GM18907 (cell line): ENCODE measurements at regions not wholly inside any gene's neighbourhood (a gene's known extent, or its start where the extent isn't known, plus 50 kb on each side); places are given as distances from the start of the nearest gene placed in this dataset.
"Not testable (repeated sequence)": the region's sequence is repeated elsewhere in the genome, so short reads cannot be mapped to it uniquely, and the experiment has no call there.

ENCODE experiments used
- ATAC-seq: cut with Tn5 transposase; IDR thresholded peaks from one replicate; pipeline ENCODE4 v1.9.1; 2021; ENCODE audit warnings: mild to moderate bottlenecking, moderate library complexity; ENCODE audit not compliant: unreplicated experiment

GRCh38 chr2:83221258-83221657 is 1237.8 kb downstream of the SUCLG1 start:
- ATAC-seq, result no peak

- ATAC-seq, result no peak
These were observed 1241.2 kb downstream of the SUCLG1 start for GRCh38 chr2:83217854-83218253.

GRCh38 chr2:83196225-83196624 is 1262.9 kb downstream of the SUCLG1 start:
- ATAC-seq, result no peak

- no peak for ATAC-seq
These were observed 1267.8 kb downstream of the SUCLG1 start for GRCh38 chr2:83191316-83191715.

- ATAC-seq, result no peak
These were observed 1272.8 kb downstream of the SUCLG1 start for GRCh38 chr2:83186105-83186760.

- not testable (repeated sequence) for ATAC-seq
These were observed 1278.1 kb downstream of the SUCLG1 start for GRCh38 chr2:83180862-83181530.

- no peak for ATAC-seq
These were observed 1282.5 kb downstream of the SUCLG1 start for GRCh38 chr2:83176539-83176938.

GRCh38 chr2:83172841-83173240 is 1286.2 kb downstream of the SUCLG1 start:
- ATAC-seq, result no peak

GRCh38 chr2:83168377-83168776 is 1290.7 kb downstream of the SUCLG1 start:
- ATAC-seq, result no peak

- no peak for ATAC-seq
These were observed 1296.7 kb downstream of the SUCLG1 start for GRCh38 chr2:83162421-83162820.

- no peak for ATAC-seq
These were observed 1298.5 kb downstream of the SUCLG1 start for GRCh38 chr2:83160571-83160970.

- no peak for ATAC-seq
These were observed 1303.3 kb downstream of the SUCLG1 start for GRCh38 chr2:83155826-83156225.

GRCh38 chr2:83143946-83144345 is 1315.1 kb downstream of the SUCLG1 start:
- ATAC-seq, result no peak

GRCh38 chr2:83142934-83143333 is 1316.1 kb downstream of the SUCLG1 start:
- no peak for ATAC-seq

GRCh38 chr2:83115606-83116005 is 1343.5 kb downstream of the SUCLG1 start:
- no peak for ATAC-seq

GRCh38 chr2:83115155-83115554 is 1343.9 kb downstream of the SUCLG1 start:
- ATAC-seq, result no peak

GRCh38 chr2:83113953-83114352 is 1345.1 kb downstream of the SUCLG1 start:
- ATAC-seq, result no peak

- no peak for ATAC-seq
These were observed 1346.2 kb downstream of the SUCLG1 start for GRCh38 chr2:83112858-83113257.

- ATAC-seq, result no peak
These were observed 1349.8 kb downstream of the SUCLG1 start for GRCh38 chr2:83109284-83109683.

- no peak for ATAC-seq
These were observed 1352.2 kb downstream of the SUCLG1 start for GRCh38 chr2:83106853-83107252.

GRCh38 chr2:83104202-83104601 is 1354.9 kb downstream of the SUCLG1 start:
- ATAC-seq, result no peak

GRCh38 chr2:83103613-83104012 is 1355.5 kb downstream of the SUCLG1 start:
- ATAC-seq, result no peak

GRCh38 chr2:83089051-83089450 is 1370.0 kb downstream of the SUCLG1 start:
- not testable (repeated sequence) for ATAC-seq
